Activated CD4-positive, alpha-beta T cell treated with anti-CD3 and anti-CD28 coated beads for 24 hours (primary cell): ENCODE measurements at regions not wholly inside any gene's neighbourhood (a gene's known extent, or its start where the extent isn't known, plus 50 kb on each side); places are given as distances from the start of the nearest gene placed in this dataset.

ENCODE experiments used
- DNase-seq, 2 donors: peaks; one replicate each; pipeline ENCODE4 v3.0.0-alpha.2; 2020; ENCODE audit warnings: low read depth in 2 of 2

DNA sequence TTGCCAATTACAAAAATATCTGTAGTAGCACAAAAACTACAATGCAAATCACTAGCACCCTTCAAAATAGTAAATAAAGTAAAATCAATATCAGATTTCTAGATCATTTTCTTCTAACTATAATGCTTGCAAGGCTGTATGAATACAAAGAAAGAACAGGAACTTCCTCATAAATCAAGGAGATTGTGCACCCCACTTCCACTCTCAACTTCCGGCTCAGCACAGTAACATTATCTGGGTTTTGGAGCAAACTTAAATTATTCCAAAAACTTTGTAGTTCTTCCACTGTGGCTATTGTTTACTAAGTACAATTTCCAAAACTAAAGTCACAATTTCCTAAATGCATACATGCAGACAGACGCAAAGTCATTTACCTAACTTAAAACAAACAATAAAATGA is 778.3 kb upstream of the SLC10A2 start:
- no peak for DNase-seq

- no peak for DNase-seq
These were observed 773.2 kb upstream of the SLC10A2 start for GRCh38 chr13:103839460-103839859.

GRCh38 chr13:103835052-103835451 is 768.8 kb upstream of the SLC10A2 start:
- DNase-seq: no peak

DNA sequence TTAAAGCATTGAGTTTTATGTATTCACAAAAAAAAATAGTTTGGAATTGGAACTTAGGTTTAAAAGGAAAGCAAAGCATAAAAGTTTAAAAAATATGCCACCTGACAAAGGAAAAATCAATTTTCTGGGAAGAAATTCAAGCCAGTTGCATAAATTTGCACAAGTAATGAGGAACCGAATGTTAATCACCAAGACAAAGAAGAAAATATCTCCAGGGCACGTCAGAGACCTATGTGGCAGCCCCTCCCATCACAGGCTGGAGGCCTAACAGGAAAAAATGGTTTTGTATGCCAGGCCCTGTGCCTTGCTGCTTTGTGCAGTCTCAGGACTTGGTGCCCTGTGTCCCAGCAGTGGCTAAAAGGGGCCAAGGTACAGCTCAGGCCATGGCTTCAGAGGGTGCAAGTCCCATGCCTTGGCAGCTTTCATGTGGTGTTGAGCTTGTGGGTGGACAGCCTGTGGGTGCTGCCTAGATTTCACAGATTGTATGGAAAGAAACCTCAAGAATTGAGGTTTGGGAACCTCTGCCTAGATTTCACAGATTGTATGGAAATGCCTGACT is 767.2 kb upstream of the SLC10A2 start:
- no peak for DNase-seq

GRCh38 chr13:103815619-103816018 is 749.4 kb upstream of the SLC10A2 start:
- DNase-seq: no peak

DNA sequence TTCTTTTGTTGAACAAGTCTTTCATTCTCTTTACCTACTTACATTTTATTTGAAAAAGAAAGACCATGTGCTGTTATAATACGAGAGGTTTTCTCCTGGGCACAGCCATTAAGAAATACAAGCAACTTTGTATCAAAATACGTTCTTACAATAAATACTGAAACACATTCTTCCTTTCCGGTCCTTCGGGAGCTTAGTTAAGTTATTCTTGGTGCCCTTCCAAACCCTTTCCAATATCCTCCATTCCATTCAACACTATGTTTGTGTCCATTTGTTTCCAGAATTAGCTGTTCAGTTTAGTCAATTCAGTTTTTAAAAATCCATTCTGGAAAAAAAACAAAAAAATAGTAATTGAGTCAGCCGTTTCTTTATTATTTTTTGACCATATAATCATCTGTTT is 746.8 kb upstream of the SLC10A2 start:
- no peak for DNase-seq

DNA sequence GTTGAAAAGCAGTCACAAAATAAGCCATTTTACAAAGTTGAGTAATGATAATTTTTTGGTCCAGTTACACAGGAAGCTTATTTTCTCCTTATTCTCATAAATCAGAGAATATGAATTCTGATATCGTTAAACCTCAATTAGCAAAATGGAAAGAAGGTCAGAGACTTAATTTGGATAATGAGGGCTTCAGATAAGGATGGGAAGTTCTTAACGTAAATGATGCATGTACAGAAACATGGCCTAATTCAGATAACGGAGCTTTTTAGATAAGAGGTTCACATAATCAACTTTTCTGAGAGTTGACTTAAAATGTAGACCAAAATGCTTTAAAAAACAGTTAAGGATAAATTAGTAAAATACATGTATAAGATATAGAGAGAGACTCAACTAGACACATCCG is 746.3 kb upstream of the SLC10A2 start:
- DNase-seq: no peak

DNA sequence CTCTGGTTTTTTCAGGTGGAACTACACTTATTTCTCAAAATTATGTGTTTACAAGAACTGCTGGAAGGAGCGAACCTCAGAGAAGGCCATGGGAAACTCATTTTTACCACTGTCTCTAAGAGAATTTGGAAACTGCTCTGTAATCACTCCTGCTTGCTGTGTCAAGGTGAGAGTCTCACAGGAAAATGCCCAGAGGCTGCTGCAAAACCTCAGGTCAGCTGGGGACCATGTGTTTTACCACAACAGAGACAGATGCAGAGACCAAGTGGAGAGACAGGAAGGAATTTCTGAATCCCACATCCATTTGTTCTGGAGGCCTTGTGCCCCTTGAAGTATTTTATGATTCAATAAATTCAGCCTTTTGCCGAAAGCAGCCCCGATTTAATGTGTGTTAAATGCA is 743.8 kb upstream of the SLC10A2 start:
- no peak for DNase-seq

GRCh38 chr13:103805771-103806170 is 739.6 kb upstream of the SLC10A2 start:
- DNase-seq: no peak

GRCh38 chr13:103803349-103803748 is 737.1 kb upstream of the SLC10A2 start:
- no peak for DNase-seq

GRCh38 chr13:103799028-103799427 is 732.8 kb upstream of the SLC10A2 start:
- DNase-seq: no peak

DNA sequence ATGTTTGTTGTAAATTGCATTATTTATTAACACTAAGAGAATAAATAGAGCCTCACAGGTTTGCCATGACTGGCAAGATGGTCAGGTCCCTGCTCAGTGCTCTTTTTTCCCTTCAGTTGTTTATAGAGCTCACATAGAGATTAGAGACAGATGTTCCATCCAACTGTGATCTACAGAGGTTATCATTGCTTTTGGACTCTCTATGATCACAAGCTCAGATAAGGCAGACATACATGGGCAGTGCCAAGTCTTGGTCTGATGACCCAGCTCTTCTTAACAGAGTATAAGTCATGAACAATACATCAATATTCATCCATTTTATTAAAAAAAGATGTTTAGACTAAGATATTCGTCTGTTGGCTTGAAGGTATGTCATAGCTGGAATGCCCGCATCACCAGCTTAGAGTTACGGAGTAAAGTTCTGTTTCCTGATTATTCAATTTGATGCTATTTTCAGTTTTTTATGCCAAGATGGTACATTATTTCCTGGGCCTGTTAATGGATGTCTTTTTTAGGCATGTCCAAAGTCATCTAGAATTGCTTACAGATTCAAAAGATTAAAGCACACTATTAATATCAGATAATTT is 729.8 kb upstream of the SLC10A2 start:
- DNase-seq: no peak

DNA sequence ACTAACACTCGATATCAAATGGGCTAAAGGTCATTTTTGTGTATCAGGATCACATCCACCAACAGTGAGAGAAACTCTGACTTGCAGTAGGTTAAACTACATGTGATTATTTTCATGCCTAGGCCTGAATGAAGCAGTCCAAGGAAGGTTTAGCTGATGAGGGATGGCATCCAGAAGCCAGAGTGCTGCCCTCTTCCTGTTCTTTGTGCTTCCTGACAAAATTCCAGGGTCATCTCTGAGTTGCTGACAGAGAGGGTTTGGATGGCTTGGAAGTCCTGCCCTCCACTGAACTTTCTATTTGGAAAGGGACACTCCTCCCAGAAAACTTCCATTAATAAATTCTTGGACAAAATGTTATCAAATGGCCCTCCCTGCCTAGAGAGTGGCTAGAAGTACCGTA is 728.3 kb upstream of the SLC10A2 start:
- DNase-seq: no peak

DNA sequence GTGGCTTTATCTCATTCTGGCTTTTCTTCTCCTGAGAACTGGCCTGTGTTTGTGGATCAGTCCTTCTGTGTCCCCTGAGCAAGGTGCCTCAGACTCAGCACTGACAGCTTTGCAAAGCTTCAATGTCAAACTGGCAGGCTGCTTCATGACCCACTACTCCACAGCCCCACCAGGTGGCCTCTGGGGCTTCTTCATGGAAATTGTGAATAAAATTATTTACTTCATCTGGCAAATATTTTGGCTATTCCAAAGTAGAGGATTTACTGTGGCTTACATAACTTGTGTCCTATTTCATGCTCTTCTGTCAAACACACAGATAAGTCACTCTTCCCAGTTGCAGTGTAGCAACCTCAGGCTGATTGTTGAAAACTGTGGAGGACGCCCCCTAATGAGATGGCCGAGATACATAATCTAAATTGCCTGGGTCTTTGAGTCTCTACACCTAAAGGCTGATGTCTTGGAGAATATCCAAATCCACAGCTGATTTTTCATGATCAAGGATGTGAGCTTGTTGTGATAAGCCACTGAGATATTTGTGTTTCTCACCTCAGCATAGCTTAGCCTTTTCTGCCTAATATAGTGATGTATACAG is 721.9 kb upstream of the SLC10A2 start:
- DNase-seq: no peak

GRCh38 chr13:103772576-103772975 is 706.4 kb upstream of the SLC10A2 start:
- DNase-seq: no peak

DNA sequence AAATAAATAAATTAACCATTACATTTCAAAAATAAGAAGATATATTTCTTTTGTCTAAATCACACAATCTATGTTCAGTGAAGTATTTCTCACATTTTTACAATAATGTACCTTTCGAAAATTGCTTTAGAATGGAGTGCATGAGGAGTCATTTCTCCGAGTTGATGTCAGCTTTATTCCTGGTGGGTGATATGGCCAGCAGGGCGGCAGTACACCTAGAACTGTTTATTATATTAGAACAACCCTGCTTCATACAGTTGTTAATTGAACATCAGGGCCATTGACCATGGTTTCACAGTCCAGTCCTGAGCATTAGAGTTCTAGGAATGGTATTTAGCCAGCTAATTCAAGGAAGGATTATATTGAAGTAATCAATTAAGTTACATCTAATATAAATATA is 696.3 kb upstream of the SLC10A2 start:
- DNase-seq: no peak

GRCh38 chr13:103759361-103759760 is 693.1 kb upstream of the SLC10A2 start:
- DNase-seq: no peak

GRCh38 chr13:103758222-103758621 is 692.0 kb upstream of the SLC10A2 start:
- DNase-seq: no peak

DNA sequence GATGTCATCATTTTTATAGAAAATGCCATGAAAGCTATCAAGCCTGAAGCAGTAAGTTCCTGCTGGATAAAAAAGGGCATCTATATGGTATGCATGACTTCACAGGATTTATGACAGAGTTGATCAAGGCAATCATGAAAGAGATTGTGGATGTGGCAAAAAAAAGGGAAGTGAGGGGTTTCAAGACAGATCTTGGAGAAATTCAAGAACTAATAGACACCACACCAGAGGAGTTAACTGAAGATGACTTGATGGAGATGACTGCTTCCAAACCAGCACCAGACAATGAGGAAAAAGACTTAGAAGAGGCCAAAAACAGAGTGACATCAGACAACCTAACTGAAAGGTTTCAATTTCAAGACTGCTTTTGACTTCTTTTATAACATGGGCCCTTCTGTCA is 691.1 kb upstream of the SLC10A2 start:
- DNase-seq: no peak

DNA sequence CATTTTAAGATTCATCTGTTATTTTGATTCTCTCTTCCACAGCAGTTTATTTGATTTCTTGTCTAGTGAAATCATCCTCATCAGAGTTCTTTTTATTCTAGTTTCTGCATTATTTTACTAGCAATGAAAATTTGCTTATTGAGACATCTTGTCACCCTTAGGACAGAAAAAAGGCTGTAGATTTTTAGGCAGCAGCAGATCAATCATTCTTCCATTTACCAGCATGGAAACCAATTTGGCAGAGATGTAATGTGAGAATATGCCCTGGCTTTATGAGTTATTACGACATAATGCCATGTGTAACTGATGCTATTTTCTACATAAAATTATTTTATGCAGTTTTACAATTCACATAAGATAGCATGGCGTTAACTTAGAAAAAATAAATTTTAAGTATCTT is 688.6 kb upstream of the SLC10A2 start:
- DNase-seq: no peak

DNA sequence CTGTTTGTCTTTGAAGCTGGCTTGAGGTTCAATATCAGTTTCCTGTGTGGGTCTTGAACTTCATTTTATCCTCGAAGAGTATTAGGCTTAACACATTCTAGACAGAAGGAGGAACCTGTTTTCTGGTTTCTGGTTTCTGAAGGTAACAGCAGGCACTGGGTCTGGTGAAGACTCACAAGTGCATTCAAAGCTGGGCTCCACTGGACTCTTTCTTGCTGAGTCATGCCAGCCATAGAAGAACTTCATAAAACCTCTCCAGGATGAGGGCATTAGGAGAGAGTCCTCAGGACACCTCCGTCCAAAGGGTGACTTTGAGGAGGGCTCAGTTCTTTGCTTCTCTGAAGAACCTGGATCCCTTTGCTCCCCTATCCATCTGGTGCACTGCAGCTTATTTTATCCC is 668.6 kb upstream of the SLC10A2 start:
- DNase-seq: no peak

GRCh38 chr13:103731959-103732358 is 665.7 kb upstream of the SLC10A2 start:
- no peak for DNase-seq

DNA sequence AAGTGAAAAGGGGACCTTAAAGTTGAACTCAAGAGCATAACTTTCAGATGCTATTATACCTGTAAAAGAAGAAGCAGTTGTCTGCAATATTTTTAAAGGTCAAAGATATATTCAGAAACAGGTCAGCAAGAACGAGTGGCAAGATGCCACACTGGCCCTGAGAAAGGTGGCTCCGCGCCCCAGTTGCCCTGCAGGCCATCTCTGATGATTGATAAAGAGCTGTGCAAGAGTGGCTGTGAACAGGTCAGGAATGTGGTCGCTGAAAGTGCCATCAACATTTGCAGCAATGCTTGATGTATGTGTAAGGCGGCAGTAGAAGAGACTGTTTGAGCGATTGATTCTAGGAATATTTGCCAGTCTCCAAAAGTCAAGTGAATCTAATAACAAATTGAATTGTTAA is 664.2 kb upstream of the SLC10A2 start:
- DNase-seq: no peak

GRCh38 chr13:103726808-103727207 is 660.6 kb upstream of the SLC10A2 start:
- no peak for DNase-seq
